Activated naive CD8-positive, alpha-beta T cell treated with anti-CD3 and anti-CD28 coated beads, Interleukin-2, amount 10 ng/mL, durations not matched to agents 7 days and 5 days (primary cell): ENCODE measurements at regions not wholly inside any gene's neighbourhood (a gene's known extent, or its start where the extent isn't known, plus 50 kb on each side); places are given as distances from the start of the nearest gene placed in this dataset.

Experiments used
- ATAC-seq: fragments of 150-1000 bp; cut with Tn5 transposase; one replicate; pipeline ENCODE4 v1.10.0; 2021; ENCODE audit warnings: low read depth, moderate library complexity
- POLR2A ChIA-PET: fragments of 350-600 bp; sonication (Branson Sonifier 250); formaldehyde crosslinking; loops from one replicate; lab custom pipeline; 2021; ENCODE audit warnings: antibody characterized with exemption; lab: Charles Lee
- DNase-seq: peaks from one replicate; pipeline ENCODE4 v3.0.0; 2021
- H3K27ac Mint-ChIP-seq: one replicate; pipeline ENCODE4 v1.8.0; 2022; ENCODE audit warnings: mild to moderate bottlenecking, mixed read lengths
- H3K27me3 Mint-ChIP-seq: one replicate; pipeline ENCODE4 v1.8.0; 2022; ENCODE audit warnings: mild to moderate bottlenecking, moderate library complexity, mixed read lengths
- H3K36me3 Mint-ChIP-seq: one replicate; pipeline ENCODE4 v1.8.0; 2021; ENCODE audit warnings: mild to moderate bottlenecking, mixed read lengths
- H3K4me1 Mint-ChIP-seq: one replicate; pipeline ENCODE4 v1.8.0; 2021; ENCODE audit warnings: mixed read lengths
- H3K4me3 Mint-ChIP-seq: one replicate; pipeline ENCODE4 v1.8.0; 2022; ENCODE audit warnings: mild to moderate bottlenecking, moderate library complexity, mixed read lengths
- H3K9me3 Mint-ChIP-seq: one replicate; pipeline ENCODE4 v1.8.0; 2021; ENCODE audit warnings: mixed read lengths

GRCh38 chr19:31706691-31707620 is 357.7 kb upstream of the TSHZ3 start:
- Mint-ChIP-seq H3K36me3 (no peaks in the 10 kb centered on the region), H3K9me3 (peaks cover 8% of the 10 kb centered on the region), H3K4me1 (no peaks in the 10 kb centered on the region), H3K27me3 (no peaks in the 10 kb centered on the region), H3K4me3 (no peak overlapping the region), H3K27ac (no peak overlapping the region)
- no peak for ATAC-seq
- POLR2A ChIA-PET: no interaction called here
- DNase-seq: no peak

- Mint-ChIP-seq H3K36me3 (no peaks in the 10 kb centered on the region), H3K9me3 (peaks cover 3% of the 10 kb centered on the region), H3K27ac (no peak overlapping the region), H3K4me1 (no peaks in the 10 kb centered on the region), H3K27me3 (no peaks in the 10 kb centered on the region), H3K4me3 (no peak overlapping the region)
- DNase-seq (no peak), ATAC-seq (no peak)
- POLR2A ChIA-PET: no interaction called here
Observed at GRCh38 chr19:31708520-31708919, 359.3 kb upstream of the TSHZ3 start.

- H3K36me3 Mint-ChIP-seq: no peaks in the 10 kb centered on the region
- H3K4me3 Mint-ChIP-seq: no peak overlapping the region
- no peak overlapping the region for H3K27ac Mint-ChIP-seq
- DNase-seq (no peak), ATAC-seq (no peak)
- H3K4me1 Mint-ChIP-seq: no peaks in the 10 kb centered on the region
- H3K9me3 Mint-ChIP-seq: no peaks in the 10 kb centered on the region
- POLR2A ChIA-PET: no interaction called here
- H3K27me3 Mint-ChIP-seq: no peaks in the 10 kb centered on the region
Observed at GRCh38 chr19:31709476-31709875, 360.2 kb upstream of the TSHZ3 start.

DNA sequence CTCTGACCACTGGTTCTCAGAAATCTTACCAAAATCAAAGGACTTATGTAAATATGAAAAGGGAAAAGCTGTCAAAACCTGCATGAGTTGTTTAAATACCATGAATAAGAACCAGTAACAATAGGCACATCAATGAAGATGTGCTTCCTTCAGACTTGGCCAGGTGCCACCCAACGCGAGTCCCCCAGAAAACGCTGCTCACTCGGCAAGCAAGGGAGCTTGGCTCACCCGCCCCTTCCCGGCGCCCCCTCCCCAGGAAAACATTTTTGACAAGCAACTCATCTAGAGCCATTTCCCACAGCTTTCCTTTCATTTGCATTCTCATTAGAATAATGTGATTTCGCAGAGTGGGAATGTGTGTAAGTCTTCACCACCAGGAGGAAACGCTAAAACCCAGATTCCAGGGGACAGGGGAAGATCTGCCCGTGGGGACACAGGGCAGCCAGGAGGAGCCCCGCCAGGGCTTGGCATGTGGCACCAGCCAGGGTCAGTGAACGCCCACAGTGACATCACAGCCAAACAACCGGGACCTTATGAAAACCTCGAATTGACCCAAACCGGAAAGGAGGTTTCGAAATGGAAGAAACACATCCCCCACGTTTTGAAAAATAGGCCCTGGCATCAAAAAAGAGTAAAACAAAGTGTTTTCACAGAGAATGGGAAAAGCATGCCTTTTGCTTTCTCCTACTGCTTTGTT is 366.2 kb upstream of the TSHZ3 start:
- Mint-ChIP-seq H3K4me1 (no peaks in the 10 kb centered on the region), H3K27ac (no peak overlapping the region), H3K36me3 (no peaks in the 10 kb centered on the region), H3K27me3 (peaks cover 2% of the 10 kb centered on the region), H3K9me3 (no peaks in the 10 kb centered on the region), H3K4me3 (no peak overlapping the region)
- no peak for ATAC-seq
- POLR2A ChIA-PET: no interaction called here
- no peak for DNase-seq

DNA sequence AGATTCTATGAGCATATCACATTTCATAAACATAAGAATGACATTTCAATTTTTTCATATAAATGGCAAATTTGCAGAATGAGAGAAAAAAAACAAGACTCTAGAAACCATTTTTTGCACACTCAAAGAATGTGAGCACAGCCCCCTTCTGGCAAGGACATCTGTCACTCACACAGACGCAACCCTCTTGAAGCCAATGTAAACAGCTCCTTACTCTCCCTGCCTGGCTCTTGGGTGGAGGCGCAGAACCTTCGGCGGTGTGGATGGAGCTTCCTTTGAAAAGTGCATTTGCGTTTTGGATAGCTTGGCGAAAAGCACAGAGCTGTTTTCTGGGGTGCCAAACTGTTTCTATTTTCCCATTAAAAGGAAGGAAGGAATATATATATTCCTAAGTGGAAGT is 367.6 kb upstream of the TSHZ3 start:
- no peaks in the 10 kb centered on the region for H3K9me3 Mint-ChIP-seq
- no peak overlapping the region for H3K4me3 Mint-ChIP-seq
- no peak for DNase-seq
- POLR2A ChIA-PET: no interaction called here
- no peak for ATAC-seq
- H3K36me3 Mint-ChIP-seq: no peaks in the 10 kb centered on the region
- peaks cover 2% of the 10 kb centered on the region for H3K27me3 Mint-ChIP-seq
- H3K27ac Mint-ChIP-seq: no peak overlapping the region
- H3K4me1 Mint-ChIP-seq: no peaks in the 10 kb centered on the region

DNA sequence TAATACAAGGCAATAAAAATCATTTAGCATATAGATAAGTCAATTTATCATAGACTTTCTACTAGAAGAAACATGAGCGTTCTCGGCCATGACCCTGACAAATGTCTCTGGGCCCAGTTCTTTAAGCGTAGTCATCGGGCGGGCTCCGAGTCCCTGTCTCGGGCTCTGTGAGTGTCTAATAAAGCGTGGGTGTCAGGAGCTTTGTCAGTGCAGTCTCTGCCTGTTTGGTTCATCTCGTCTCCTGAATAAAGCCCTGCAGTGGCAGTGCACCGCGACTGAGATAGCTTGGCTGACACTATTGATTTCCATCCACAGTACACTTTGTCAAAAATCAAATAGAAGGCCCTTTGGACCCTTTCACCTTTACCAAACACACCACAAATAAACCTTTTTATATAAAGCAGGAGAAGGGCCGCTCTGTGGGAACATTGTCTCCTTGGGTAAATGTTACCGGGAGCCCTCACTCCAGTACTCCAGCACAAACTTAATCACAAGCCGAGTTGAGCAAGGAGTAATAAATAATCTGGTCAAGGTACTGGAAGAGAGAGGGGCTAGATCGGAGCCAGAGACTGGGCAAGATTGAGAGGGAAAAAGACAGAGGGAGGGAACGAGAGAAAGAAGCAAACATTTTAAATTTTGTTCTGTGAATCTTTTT is 368.2 kb upstream of the TSHZ3 start:
- Mint-ChIP-seq H3K27ac (no peak overlapping the region), H3K4me1 (no peaks in the 10 kb centered on the region), H3K27me3 (peaks cover 2% of the 10 kb centered on the region), H3K9me3 (no peaks in the 10 kb centered on the region), H3K4me3 (no peak overlapping the region), H3K36me3 (no peaks in the 10 kb centered on the region)
- POLR2A ChIA-PET: no interaction called here
- DNase-seq (no peak), ATAC-seq (no peak)

- no peak for ATAC-seq
- peaks cover 2% of the 10 kb centered on the region for H3K27me3 Mint-ChIP-seq
- DNase-seq: no peak
- no peaks in the 10 kb centered on the region for H3K4me1 Mint-ChIP-seq
- no peaks in the 10 kb centered on the region for H3K9me3 Mint-ChIP-seq
- no peak overlapping the region for H3K27ac Mint-ChIP-seq
- no peaks in the 10 kb centered on the region for H3K36me3 Mint-ChIP-seq
- H3K4me3 Mint-ChIP-seq: no peak overlapping the region
- POLR2A ChIA-PET: no interaction called here
Observed at GRCh38 chr19:31718032-31718431, 368.8 kb upstream of the TSHZ3 start.

DNA sequence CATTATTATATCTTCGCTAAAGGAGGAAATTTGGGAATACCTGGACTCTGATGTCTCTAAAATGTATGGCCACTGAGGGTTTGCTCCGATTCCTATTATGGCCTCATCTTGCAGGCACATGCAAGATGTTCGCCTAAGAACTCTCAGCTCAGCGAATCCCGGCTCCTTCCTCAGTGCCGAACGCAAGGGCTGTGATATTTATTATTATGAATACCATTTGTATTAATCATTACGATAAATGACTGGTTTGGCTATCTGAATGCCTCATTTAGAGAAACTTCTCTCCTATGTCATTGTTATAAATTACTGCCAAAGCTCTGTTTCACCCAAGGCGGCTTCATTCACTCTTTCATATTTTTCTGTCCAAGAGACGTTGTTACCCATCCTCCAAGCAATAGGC is 369.7 kb upstream of the TSHZ3 start:
- Mint-ChIP-seq H3K4me1 (no peaks in the 10 kb centered on the region), H3K9me3 (no peaks in the 10 kb centered on the region), H3K4me3 (no peak overlapping the region), H3K36me3 (no peaks in the 10 kb centered on the region), H3K27me3 (peaks cover 2% of the 10 kb centered on the region), H3K27ac (no peak overlapping the region)
- POLR2A ChIA-PET: no interaction called here
- DNase-seq (no peak), ATAC-seq (no peak)

- H3K27me3 Mint-ChIP-seq: no peaks in the 10 kb centered on the region
- H3K9me3 Mint-ChIP-seq: no peaks in the 10 kb centered on the region
- ATAC-seq (no peak), DNase-seq (no peak)
- H3K27ac Mint-ChIP-seq: no peak overlapping the region
- H3K36me3 Mint-ChIP-seq: no peaks in the 10 kb centered on the region
- POLR2A ChIA-PET: no interaction called here
- H3K4me3 Mint-ChIP-seq: no peak overlapping the region
- H3K4me1 Mint-ChIP-seq: no peaks in the 10 kb centered on the region
Observed at GRCh38 chr19:31723101-31723500, 373.9 kb upstream of the TSHZ3 start.

GRCh38 chr19:31725051-31725450 is 375.8 kb upstream of the TSHZ3 start:
- no peak overlapping the region for H3K27ac Mint-ChIP-seq
- H3K36me3 Mint-ChIP-seq: no peaks in the 10 kb centered on the region
- H3K9me3 Mint-ChIP-seq: no peaks in the 10 kb centered on the region
- H3K4me3 Mint-ChIP-seq: no peak overlapping the region
- no peaks in the 10 kb centered on the region for H3K27me3 Mint-ChIP-seq
- no peak for DNase-seq
- no peaks in the 10 kb centered on the region for H3K4me1 Mint-ChIP-seq
- POLR2A ChIA-PET: no interaction called here
- ATAC-seq: no peak

- POLR2A ChIA-PET: no interaction called here
- no peak overlapping the region for H3K4me3 Mint-ChIP-seq
- no peaks in the 10 kb centered on the region for H3K4me1 Mint-ChIP-seq
- no peaks in the 10 kb centered on the region for H3K27me3 Mint-ChIP-seq
- H3K9me3 Mint-ChIP-seq: no peaks in the 10 kb centered on the region
- DNase-seq (no peak), ATAC-seq (no peak)
- H3K36me3 Mint-ChIP-seq: no peaks in the 10 kb centered on the region
- no peak overlapping the region for H3K27ac Mint-ChIP-seq
Observed at GRCh38 chr19:31727536-31727935, 378.3 kb upstream of the TSHZ3 start.

DNA sequence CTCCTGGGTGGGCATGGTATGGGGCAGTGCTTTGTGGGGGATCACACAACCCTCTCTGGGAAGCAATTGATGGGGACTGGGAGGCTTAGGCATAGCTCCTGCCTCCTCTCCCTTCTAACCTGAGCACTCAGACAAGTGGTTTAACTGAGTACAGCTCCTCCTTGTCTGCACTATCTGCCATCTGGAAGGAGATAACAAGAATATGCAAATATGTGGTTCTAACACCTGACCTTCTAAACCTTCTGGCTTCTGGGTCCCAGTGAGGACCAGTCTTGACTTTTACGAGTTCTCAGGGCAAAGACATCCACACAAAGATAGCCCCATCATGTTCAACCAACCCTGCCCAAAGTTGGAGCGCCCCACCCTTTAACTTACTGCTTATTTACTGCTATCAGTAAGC is 381.0 kb upstream of the TSHZ3 start:
- Mint-ChIP-seq H3K4me3 (no peak overlapping the region), H3K36me3 (no peaks in the 10 kb centered on the region), H3K27ac (no peak overlapping the region), H3K4me1 (no peaks in the 10 kb centered on the region), H3K27me3 (no peaks in the 10 kb centered on the region), H3K9me3 (no peaks in the 10 kb centered on the region)
- POLR2A ChIA-PET: no interaction called here
- ATAC-seq (no peak), DNase-seq (no peak)

DNA sequence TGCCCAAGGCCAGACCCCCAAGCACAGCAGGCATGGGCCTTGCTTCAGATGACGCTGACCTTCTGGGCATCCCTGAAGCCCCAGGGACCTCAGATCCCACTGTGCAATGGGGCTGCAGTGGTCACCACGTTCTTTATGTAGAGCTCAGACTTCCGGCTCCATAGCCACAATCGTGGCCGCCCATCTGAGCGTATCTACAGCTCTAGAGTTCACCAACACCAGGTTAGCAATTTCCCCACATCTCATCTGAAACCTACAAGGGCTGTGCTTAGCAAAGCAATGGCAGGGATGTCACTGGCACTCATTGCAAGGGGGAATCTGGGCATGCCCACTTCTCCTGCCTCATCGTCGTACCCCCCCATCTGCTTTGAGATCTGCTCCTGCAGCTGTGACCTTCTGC is 384.4 kb upstream of the TSHZ3 start:
- Mint-ChIP-seq H3K9me3 (no peaks in the 10 kb centered on the region), H3K27me3 (no peaks in the 10 kb centered on the region), H3K4me3 (no peak overlapping the region), H3K4me1 (no peaks in the 10 kb centered on the region), H3K36me3 (no peaks in the 10 kb centered on the region), H3K27ac (no peak overlapping the region)
- ATAC-seq: no peak
- no peak for DNase-seq
- POLR2A ChIA-PET: no interaction called here

- H3K9me3 Mint-ChIP-seq: no peaks in the 10 kb centered on the region
- no peak overlapping the region for H3K27ac Mint-ChIP-seq
- H3K4me1 Mint-ChIP-seq: no peaks in the 10 kb centered on the region
- no peaks in the 10 kb centered on the region for H3K36me3 Mint-ChIP-seq
- no peaks in the 10 kb centered on the region for H3K27me3 Mint-ChIP-seq
- POLR2A ChIA-PET: no interaction called here
- ATAC-seq (no peak), DNase-seq (no peak)
- no peak overlapping the region for H3K4me3 Mint-ChIP-seq
Observed at GRCh38 chr19:31742249-31742648, 393.0 kb upstream of the TSHZ3 start.
